H9 (cell line): ENCODE measurements at regions not wholly inside any gene's neighbourhood (a gene's known extent, or its start where the extent isn't known, plus 50 kb on each side); places are given as distances from the start of the nearest gene placed in this dataset.

Source experiments
- DNase-seq: peaks from one replicate; pipeline ENCODE4 v3.0.0-alpha.2; 2017
- H2AFZ ChIP-seq: one replicate; pipeline ENCODE4 v1.6.1; 2013; ENCODE audit warnings: mild to moderate bottlenecking, low read length, control low read depth, moderate library complexity
- H2AK5ac ChIP-seq: 2 replicates; pipeline ENCODE4 v1.6.1; 2013; ENCODE audit warnings: low read length, control low read depth, mixed read lengths; ENCODE audit not compliant: insufficient read length
- H2BK120ac ChIP-seq: one replicate; pipeline ENCODE4 v1.6.1; 2013; ENCODE audit warnings: low read depth, mild to moderate bottlenecking, low read length, control low read depth, inconsistent platforms; ENCODE audit not compliant: poor library complexity, severe bottlenecking
- H2BK12ac ChIP-seq: 2 replicates; pipeline ENCODE4 v1.6.1; 2013; ENCODE audit warnings: low read length, control low read depth, mixed read lengths, low read depth; ENCODE audit not compliant: insufficient read length
- H2BK15ac ChIP-seq: 2 replicates; pipeline ENCODE4 v1.6.1; 2013; ENCODE audit warnings: low read depth, low read length, control low read depth
- H2BK20ac ChIP-seq: one replicate; pipeline ENCODE4 v1.6.1; 2013; ENCODE audit warnings: low read depth, mild to moderate bottlenecking, low read length, control low read depth, inconsistent platforms; ENCODE audit not compliant: poor library complexity, severe bottlenecking
- H2BK5ac ChIP-seq: 2 replicates; pipeline ENCODE4 v1.6.1; 2013; ENCODE audit warnings: low read length, control low read depth, mixed read lengths; ENCODE audit not compliant: insufficient read length
- H3K14ac ChIP-seq: 2 replicates; pipeline ENCODE4 v1.6.1; 2013; ENCODE audit warnings: low read length, control low read depth; ENCODE audit not compliant: insufficient read depth
- H3K18ac ChIP-seq: 2 replicates; pipeline ENCODE4 v1.6.1; 2013; ENCODE audit warnings: low read depth, mild to moderate bottlenecking, mixed read lengths, low read length, control low read depth; ENCODE audit not compliant: insufficient read length
- H3K23ac ChIP-seq: 2 replicates; pipeline ENCODE4 v1.6.1; 2013; ENCODE audit warnings: low read length, control low read depth, mixed read lengths, low read depth; ENCODE audit not compliant: insufficient read length
- H3K23me2 ChIP-seq: 2 replicates; pipeline ENCODE4 v1.6.1; 2013; ENCODE audit warnings: low read depth, mild to moderate bottlenecking, mixed read lengths, low read length, control low read depth; ENCODE audit not compliant: insufficient read length, poor library complexity, severe bottlenecking
- H3K27ac ChIP-seq: 2 replicates; pipeline ENCODE4 v1.5.1; 2013; ENCODE audit warnings: low read length, control low read depth, mixed read lengths, low read depth; ENCODE audit not compliant: insufficient read length
- H3K27me3 ChIP-seq: 2 replicates; pipeline ENCODE4 v1.6.1; 2013; ENCODE audit warnings: low read length, control low read depth, inconsistent platforms; ENCODE audit not compliant: insufficient read depth
- H3K4ac ChIP-seq: 2 replicates; pipeline ENCODE4 v1.6.1; 2013; ENCODE audit warnings: low read depth, mild to moderate bottlenecking, control low read depth, inconsistent platforms, low read length, moderate library complexity
- H3K4me1 ChIP-seq: 2 replicates; pipeline ENCODE4 v1.6.1; 2013; ENCODE audit warnings: low read length, control low read depth, inconsistent platforms; ENCODE audit not compliant: insufficient read depth
- H3K4me2 ChIP-seq: 2 replicates; pipeline ENCODE4 v1.6.1; 2013; ENCODE audit warnings: low read length, control low read depth, mixed read lengths; ENCODE audit not compliant: insufficient read length, insufficient read depth
- H3K56ac ChIP-seq: 2 replicates; pipeline ENCODE4 v1.6.1; 2013; ENCODE audit warnings: low read depth, mild to moderate bottlenecking, mixed read lengths, low read length, control low read depth; ENCODE audit not compliant: insufficient read length
- H3K79me1 ChIP-seq: 2 replicates; pipeline ENCODE4 v1.6.1; 2013; ENCODE audit warnings: low read depth, mild to moderate bottlenecking, moderate library complexity, low read length, control low read depth, inconsistent platforms; ENCODE audit not compliant: insufficient read depth, poor library complexity, severe bottlenecking
- H3K79me2 ChIP-seq: 2 replicates; pipeline ENCODE4 v1.6.1; 2013; ENCODE audit warnings: low read length, control low read depth, inconsistent platforms; ENCODE audit not compliant: insufficient read depth
- H3K9ac ChIP-seq: 2 replicates; pipeline ENCODE4 v1.6.1; 2013; ENCODE audit warnings: low read length, control low read depth, mixed read lengths; ENCODE audit not compliant: insufficient read length; ENCODE audit errors: extremely low read depth
- H3K9me3 ChIP-seq: one replicate; pipeline ENCODE4 v1.6.1; 2013; ENCODE audit warnings: low read depth, low read length, inconsistent platforms; ENCODE audit not compliant: control insufficient read depth
- H3T11ph ChIP-seq: one replicate; pipeline ENCODE4 v1.6.1; 2013; ENCODE audit warnings: mild to moderate bottlenecking, low read length, control low read depth, inconsistent platforms
- H4K20me1 ChIP-seq: one replicate; pipeline ENCODE4 v1.6.1; 2013; ENCODE audit not compliant: control insufficient read depth, insufficient read length, insufficient read depth
- H4K5ac ChIP-seq: 2 replicates; pipeline ENCODE4 v1.6.1; 2013; ENCODE audit warnings: low read depth, mild to moderate bottlenecking, mixed read lengths, low read length, control low read depth; ENCODE audit not compliant: insufficient read length
- H4K8ac ChIP-seq: replicated peaks from 2 replicates; pipeline ENCODE4 v1.6.1; 2013; ENCODE audit warnings: low read length, control low read depth, mixed read lengths, low read depth; ENCODE audit not compliant: insufficient read length
- H4K91ac ChIP-seq: 2 replicates; pipeline ENCODE4 v1.6.1; 2013; ENCODE audit warnings: low read depth, mild to moderate bottlenecking, moderate library complexity, mixed read lengths, low read length, control low read depth; ENCODE audit not compliant: insufficient read length
- H3K27ac Mint-ChIP-seq, 3 experiments: 2 replicates in 2 of 3; 3 replicates in 1 of 3; pipeline ENCODE4 v1.8.0; 2020 to 2021; ENCODE audit warnings: mixed read lengths in 3 of 3, mild to moderate bottlenecking in 1 of 3, moderate library complexity in 1 of 3
- H3K27me3 Mint-ChIP-seq: 2 replicates; pipeline ENCODE4 v1.8.0; 2021; ENCODE audit warnings: low read depth, mild to moderate bottlenecking, moderate library complexity, mixed read lengths
- H3K36me3 Mint-ChIP-seq, 3 experiments: 2 replicates in 2 of 3; 3 replicates in 1 of 3; pipeline ENCODE4 v1.8.0; 2020 to 2021; ENCODE audit warnings: low read depth in 3 of 3, mixed read lengths in 3 of 3; ENCODE audit not compliant: insufficient read depth in 1 of 3
- H3K4me1 Mint-ChIP-seq, 2 experiments: 2 replicates each; pipeline ENCODE4 v1.8.0; 2020; ENCODE audit warnings: mixed read lengths in 2 of 2
- H3K4me3 Mint-ChIP-seq, 2 experiments: 2 replicates in 1 of 2; 3 replicates in 1 of 2; pipeline ENCODE4 v1.8.0; 2020 to 2021; ENCODE audit warnings: mild to moderate bottlenecking in 2 of 2, mixed read lengths in 2 of 2, moderate library complexity in 1 of 2
- H3K9me3 Mint-ChIP-seq, 2 experiments: 2 replicates in 1 of 2; 3 replicates in 1 of 2; pipeline ENCODE4 v1.8.0; 2020; ENCODE audit warnings: mild to moderate bottlenecking in 2 of 2, mixed read lengths in 2 of 2, moderate library complexity in 1 of 2
- CTCF ChIP-seq: fragments of 200-600 bp; sonication (generic); conservative IDR thresholded peaks from 3 replicates; pipeline ENCODE4 v1.8.0; 2021; ENCODE audit warnings: antibody characterized with exemption, mild to moderate bottlenecking
- WGBS: extraction: QIAGEN DNeasy Blood & Tissue Kit; methylation state at CpG from one replicate; pipeline ENCODE4 v1.1.7; 2013; ENCODE audit warnings: missing lambda C conversion rate, low lambda C conversion rate, mixed read lengths; ENCODE audit not compliant: insufficient read length; ENCODE audit errors: extremely low coverage; 5-methylcytosine and 5-hydroxymethylcytosine counted together

GRCh38 chr2:2827046-2827636 lies 496.1 kb upstream of the MYT1L start:
- Histone ChIP-seq H3K79me1 (no peaks in the 10 kb centered on the region), H4K20me1 (no peaks in the 10 kb centered on the region), H3K23ac (no peak overlapping the region), H3K4me1 (no peaks in the 10 kb centered on the region), H3K4me2 (no peak overlapping the region), H3K79me2 (no peaks in the 10 kb centered on the region), H3K27me3 (no peaks in the 10 kb centered on the region), H2AK5ac (no peak overlapping the region), H2BK20ac (no peak overlapping the region), H4K5ac (no peak overlapping the region), H2BK12ac (no peak overlapping the region), H3K27ac (no peak overlapping the region), H2BK120ac (no peak overlapping the region), H3K56ac (no peak overlapping the region), H3K9me3 (no peaks in the 10 kb centered on the region), H2BK15ac (no peak overlapping the region), H3K23me2 (no peaks in the 10 kb centered on the region), H3K14ac (no peak overlapping the region), H3K4ac (no peak overlapping the region), H4K91ac (no peak overlapping the region), H3K18ac (no peak overlapping the region), H2BK5ac (no peak overlapping the region), H4K8ac (no peak overlapping the region), H3T11ph (no peak overlapping the region), H2AFZ (no peak overlapping the region), H3K9ac (no peak overlapping the region)
- peak; percentile 13 for DNase-seq
- no CpG with 5 or more reads among the region's 16 CpGs for WGBS
- Mint-ChIP-seq H3K4me1 (peaks cover 6 to 8% of the 10 kb centered on the region in 2 experiments), H3K36me3 (no peaks in the 10 kb centered on the region), H3K9me3 (peaks cover 0 to 16% of the 10 kb centered on the region in 2 experiments), H3K27me3 (peaks cover 5% of the 10 kb centered on the region), H3K27ac (peak overlapping the region in 1 of 3 experiments; percentile 4; a peak in 2 of 7 replicates), H3K4me3 (no peak overlapping the region)
- no peak for TF ChIP-seq CTCF
